ENCODE measurements at regions not wholly inside any gene's neighbourhood (a gene's known extent, or its start where the extent isn't known, plus 50 kb on each side); places are given as distances from the start of the nearest gene placed in this dataset.

DNA sequence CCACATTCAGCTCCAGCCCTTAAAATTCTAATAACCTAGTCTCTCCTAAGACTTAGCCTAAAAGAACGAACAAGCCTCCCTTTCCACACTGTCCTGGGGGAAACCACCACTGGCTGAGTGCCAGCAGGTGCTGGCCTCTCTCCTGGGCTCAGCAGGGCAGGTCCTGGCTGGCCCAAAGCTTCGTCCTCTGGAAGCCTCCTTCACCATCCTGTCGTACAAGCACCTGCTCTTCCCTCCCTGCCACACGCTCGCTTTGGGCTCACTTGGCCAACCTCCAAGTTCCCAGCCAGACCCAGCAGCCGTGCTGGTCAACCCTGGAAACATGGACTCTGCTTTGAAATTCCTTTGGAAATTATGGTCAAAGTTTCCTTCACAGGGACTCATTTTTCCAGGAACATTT lies 58.2 kb upstream of the SLC25A33 start:
- H3K27ac ChIP-seq (ENCODE audit: low read length), result no peak overlapping the region
- DNase-seq, result no peak
- no peaks in the 10 kb centered on the region for H3K4me1 ChIP-seq (ENCODE audit: control insufficient read depth, insufficient read depth, low read length)
- WGBS (ENCODE audit: insufficient coverage, low lambda C conversion rate), result 90% methylated on average over 2 of the region's 6 CpGs
- H3K9me3 ChIP-seq (ENCODE audit: control insufficient read depth, low read depth, low read length), result no peaks in the 10 kb centered on the region
- H3K36me3 ChIP-seq (ENCODE audit: control insufficient read depth, insufficient read depth, low read length), result no peaks in the 10 kb centered on the region
- no peak overlapping the region for H3K4me3 ChIP-seq (ENCODE audit: low read length)
- no peaks in the 10 kb centered on the region for H3K27me3 ChIP-seq (ENCODE audit: control insufficient read depth, insufficient read depth, low read length)

DNA sequence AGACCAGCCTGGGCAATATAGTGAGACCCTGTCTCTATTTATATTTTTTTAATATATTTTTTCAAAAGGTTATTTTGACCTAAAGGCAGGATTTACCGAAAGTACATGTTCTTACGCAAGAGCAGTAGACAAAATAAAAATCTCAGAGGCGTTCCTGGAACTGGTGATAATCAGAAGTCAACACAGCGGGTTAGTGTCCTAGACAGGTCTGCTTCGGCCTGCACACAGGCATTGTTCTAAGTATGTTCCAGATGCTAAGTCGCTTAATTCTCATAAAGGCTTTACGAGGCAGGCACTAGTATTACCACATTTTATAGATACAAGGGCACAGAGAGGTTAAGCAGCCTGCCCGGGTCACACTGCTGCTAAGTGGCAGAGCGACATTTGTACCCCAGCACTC lies 56.9 kb upstream of the SLC25A33 start:
- H3K4me1 ChIP-seq (ENCODE audit: control insufficient read depth, insufficient read depth, low read length), result no peaks in the 10 kb centered on the region
- H3K4me3 ChIP-seq (ENCODE audit: low read length), result no peak overlapping the region
- no peak overlapping the region for H3K27ac ChIP-seq (ENCODE audit: low read length)
- WGBS (ENCODE audit: insufficient coverage, low lambda C conversion rate), result no CpG with 5 or more reads among the region's 9 CpGs
- no peaks in the 10 kb centered on the region for H3K36me3 ChIP-seq (ENCODE audit: control insufficient read depth, insufficient read depth, low read length)
- no peaks in the 10 kb centered on the region for H3K9me3 ChIP-seq (ENCODE audit: control insufficient read depth, low read depth, low read length)
- no peaks in the 10 kb centered on the region for H3K27me3 ChIP-seq (ENCODE audit: control insufficient read depth, insufficient read depth, low read length)
- DNase-seq, result no peak

DNA sequence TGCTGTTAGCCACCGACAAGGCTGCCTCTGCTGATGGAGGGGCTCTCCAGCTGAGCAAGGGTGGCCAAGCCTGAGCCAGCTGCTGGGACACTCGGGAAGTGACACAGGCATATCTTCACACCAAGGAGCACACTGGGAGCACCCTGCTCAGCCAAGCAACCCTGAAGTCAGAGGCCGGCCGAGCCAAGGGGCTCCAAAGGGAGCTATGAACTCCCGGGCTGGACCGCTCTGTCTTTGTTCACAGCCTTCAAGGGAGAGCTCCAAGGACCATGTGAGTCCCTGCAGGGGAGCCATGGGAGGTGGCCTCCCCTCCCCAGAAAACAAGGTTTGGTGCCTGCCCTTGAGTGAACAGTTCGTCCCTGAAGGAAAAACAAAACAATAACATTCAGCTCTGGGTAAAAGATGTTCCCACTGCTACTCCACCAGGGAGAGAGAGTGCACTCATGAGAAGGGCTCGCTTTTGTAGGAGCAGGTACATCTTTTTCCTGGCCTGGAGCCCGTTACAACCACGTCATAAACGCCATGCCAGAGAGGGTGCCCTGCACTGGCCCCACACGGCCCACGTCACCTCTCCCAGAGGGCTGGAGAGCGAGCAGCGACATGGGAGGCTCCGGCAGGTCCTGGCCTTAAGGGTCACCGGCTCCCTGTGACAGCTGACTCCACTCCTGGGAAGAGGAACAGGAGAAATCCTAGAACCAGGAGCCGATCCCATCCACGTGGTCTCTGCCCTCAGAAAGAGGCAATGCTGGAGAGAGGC lies 56.3 kb upstream of the SLC25A33 start:
- Histone ChIP-seq H3K27ac (ENCODE audit: low read length) (no peak overlapping the region), H3K9me3 (ENCODE audit: control insufficient read depth, low read depth, low read length) (no peaks in the 10 kb centered on the region), H3K36me3 (ENCODE audit: control insufficient read depth, insufficient read depth, low read length) (no peaks in the 10 kb centered on the region), H3K4me3 (ENCODE audit: low read length) (no peak overlapping the region), H3K4me1 (ENCODE audit: control insufficient read depth, insufficient read depth, low read length) (no peaks in the 10 kb centered on the region), H3K27me3 (ENCODE audit: control insufficient read depth, insufficient read depth, low read length) (no peaks in the 10 kb centered on the region)
- no peak for DNase-seq
- no CpG with 5 or more reads among the region's 19 CpGs for WGBS (ENCODE audit: insufficient coverage, low lambda C conversion rate)

DNA sequence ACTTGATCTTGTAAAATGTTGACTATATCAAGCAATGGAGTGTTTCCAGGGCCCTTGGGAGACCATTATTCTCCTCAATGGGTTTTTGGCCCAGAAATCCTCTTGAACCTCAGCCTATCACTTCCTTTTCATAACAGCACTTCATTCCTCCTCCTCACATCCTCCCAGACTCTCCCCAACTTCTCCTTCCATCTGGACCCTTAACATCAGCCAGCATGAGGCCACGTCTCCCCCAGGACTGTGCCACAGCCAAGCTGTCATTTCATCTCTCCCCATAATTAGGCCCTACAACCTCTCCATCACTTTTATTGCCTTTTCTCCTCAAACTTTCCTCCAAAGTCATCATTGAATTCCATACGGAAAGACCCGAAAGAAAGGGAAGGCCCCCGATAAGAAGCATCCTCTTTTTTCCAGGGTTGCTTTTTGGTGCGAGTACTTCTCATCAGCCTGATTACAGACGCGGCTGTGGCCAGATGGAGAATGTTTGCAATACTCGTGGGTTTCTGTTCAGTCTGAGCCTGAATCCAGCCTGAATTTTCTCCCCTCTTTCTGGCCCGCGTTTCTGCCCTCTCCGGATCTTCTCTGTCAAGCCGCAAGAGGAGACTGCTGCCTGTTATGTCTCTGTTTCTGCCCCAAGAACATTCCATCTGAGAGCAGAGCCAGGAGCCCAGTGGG lies 52.7 kb upstream of the SLC25A33 start:
- Histone ChIP-seq H3K4me1 (ENCODE audit: control insufficient read depth, insufficient read depth, low read length) (peaks cover 8% of the 10 kb centered on the region), H3K27me3 (ENCODE audit: control insufficient read depth, insufficient read depth, low read length) (no peaks in the 10 kb centered on the region), H3K4me3 (ENCODE audit: low read length) (no peak overlapping the region), H3K36me3 (ENCODE audit: control insufficient read depth, insufficient read depth, low read length) (no peaks in the 10 kb centered on the region), H3K9me3 (ENCODE audit: control insufficient read depth, low read depth, low read length) (no peaks in the 10 kb centered on the region), H3K27ac (ENCODE audit: low read length) (no peak overlapping the region)
- WGBS (ENCODE audit: insufficient coverage, low lambda C conversion rate), result 73% methylated on average over 3 of the region's 12 CpGs
- no peak for DNase-seq

Measured in large intestine (tissue), 3 donors.